NCI-H1048 (cell line): ENCODE measurements at regions not wholly inside any gene's neighbourhood (a gene's known extent, or its start where the extent isn't known, plus 50 kb on each side); places are given as distances from the start of the nearest gene placed in this dataset.

Experiments used
- DNase-seq: peaks from one replicate; lab custom pipeline; 2025; lab: John Stamatoyannopoulos, UW

- DNase-seq = no peak
Observed at GRCh38 chr2:126315828-126316227, 340.1 kb upstream of the GYPC start.

DNA sequence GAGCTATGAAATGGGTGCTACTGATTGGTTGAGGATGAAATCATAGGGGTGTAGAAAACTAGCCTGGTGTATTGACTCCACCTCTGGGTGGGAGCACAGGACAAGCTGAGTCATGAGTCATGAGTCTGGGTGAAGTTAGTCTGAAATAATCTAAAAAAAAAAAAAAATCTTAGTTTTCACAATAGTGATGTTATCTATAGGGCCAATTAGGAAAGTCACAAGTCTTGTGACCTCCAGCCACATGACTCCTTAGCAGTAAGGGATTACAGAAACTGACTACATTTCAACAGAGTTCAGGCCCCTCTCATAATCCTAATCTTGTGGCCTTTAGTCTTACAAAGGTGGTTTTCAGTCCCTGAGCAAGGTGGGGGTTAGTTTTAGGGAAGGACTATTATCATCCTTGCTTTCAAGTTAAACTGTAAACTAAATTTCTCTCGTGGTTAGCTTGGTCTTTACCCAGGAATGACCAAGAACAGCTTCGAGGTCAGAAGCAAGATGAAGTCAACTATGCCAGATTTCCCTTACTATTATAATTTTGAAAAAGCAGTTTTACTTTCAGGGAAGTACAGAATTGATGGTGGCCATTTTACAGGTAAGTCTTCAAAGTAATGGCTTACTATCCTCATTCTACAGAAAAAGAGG, 338.0 kb upstream of the GYPC start:
- no peak for DNase-seq

- no peak for DNase-seq
Observed at GRCh38 chr2:126322342-126322741, 333.6 kb upstream of the GYPC start.

DNA sequence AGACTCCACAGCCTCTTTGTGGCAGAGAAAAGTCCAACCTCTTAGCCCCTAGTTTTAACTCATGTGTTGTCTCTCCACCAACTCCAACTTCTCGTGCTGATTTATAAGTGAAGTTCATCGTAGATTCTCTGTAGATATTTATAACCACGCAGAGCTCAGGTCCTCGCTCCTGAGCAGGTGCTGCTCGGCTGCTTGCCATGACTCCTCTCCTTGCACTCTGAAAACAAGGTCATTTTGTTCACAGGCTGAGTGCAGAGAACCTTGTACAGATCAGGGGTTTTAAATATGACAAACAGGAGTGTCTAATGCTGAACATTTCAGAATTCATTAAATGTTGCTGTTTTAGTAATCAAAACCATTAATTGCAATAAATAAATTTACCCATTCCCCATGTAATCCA, 330.8 kb upstream of the GYPC start:
- DNase-seq = no peak

DNA sequence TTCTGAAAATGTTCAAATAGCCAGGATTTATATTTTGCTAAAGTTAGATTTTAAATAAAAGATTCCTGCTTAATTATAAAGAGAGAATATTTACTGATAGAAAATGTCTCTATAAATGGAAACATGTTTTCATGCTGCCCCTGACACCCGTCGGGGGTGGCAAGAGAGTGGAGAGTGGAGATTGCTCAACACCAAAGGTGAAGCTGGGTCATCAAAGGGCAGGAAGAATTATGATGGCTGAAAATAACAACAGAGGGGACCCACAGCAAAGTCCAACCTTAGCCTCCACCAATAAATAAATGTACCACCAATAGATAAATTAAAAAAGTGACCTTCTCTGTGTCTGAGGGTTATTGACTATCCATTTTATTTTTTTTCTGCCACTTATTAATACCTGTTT, 326.8 kb upstream of the GYPC start:
- no peak for DNase-seq

DNA sequence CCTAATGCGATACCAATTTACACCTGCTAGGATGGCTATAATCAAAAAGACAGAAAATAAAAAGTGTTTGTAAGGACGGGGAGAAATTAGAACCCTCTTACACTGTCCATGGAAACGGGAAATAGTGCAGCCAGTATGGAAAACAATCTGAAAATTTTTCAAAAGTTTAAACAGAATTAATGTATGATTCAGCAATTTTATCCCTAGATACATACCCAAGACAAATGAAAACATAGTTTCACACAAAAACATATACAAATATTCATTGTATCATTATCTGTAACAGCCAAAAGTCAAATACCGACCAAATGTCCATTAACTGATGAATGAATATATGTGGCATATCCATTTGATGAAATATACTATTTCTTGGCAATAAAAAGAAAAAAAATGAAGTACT, 313.5 kb upstream of the GYPC start:
- DNase-seq = no peak

DNA sequence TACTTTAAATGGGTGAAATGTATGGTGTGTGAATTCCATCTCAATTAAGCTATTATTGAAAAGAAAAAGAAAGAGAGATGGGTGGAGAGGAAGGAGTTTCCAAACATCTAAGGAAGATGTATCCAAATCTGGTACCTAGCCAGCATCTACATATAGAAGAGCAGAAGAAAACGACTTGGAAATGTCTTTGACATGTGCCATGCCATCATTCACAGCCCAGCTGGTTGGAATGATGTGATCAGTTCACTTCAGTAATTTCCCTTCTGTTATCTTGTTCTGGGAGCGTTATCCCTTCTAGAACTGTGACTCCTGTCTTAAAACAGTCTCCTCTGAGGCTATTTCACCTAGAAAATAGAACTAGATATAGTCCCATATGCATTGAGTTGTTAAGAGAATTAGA, 312.8 kb upstream of the GYPC start:
- DNase-seq = no peak

GRCh38 chr2:126344493-126344892, 311.5 kb upstream of the GYPC start:
- no peak for DNase-seq

- no peak for DNase-seq
Observed at GRCh38 chr2:126345691-126346090, 310.3 kb upstream of the GYPC start.

DNA sequence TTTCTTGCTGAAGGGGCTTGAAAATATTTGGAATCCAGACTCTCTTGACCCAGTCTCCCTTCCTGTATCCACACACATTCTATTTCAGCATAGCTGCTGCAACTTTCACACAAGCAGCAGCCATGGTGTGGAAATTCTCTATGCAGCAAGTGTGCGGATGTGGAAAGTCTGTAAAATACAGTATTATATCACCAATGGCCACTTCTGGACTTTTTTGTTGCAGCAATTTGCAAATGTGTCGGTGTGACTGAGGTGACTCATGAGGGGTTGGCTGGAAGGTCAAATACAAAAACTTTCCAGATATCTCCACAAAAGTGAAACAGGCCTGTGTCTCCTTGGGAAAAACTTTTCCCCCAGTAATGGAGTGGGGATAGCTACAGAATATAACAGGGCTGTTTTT, 299.3 kb upstream of the GYPC start:
- DNase-seq = no peak

DNA sequence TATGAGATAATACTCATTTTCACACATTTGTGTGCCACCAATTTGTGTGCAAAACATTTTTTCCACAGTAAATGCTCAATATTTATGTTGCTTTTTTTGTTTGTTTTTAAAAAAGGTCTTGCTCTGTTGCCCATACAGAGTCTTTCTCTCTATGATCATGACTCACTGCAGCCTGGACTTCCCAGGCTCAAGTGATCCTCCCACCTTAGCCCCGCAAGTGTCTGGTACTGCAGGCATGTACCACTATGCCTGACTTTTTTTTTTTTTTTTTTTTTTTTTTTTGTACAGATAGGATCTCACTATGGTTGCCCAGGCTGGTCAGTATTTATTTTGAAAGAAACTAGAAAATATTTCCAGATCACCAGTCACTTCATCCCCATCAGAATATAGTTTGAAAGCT, 297.8 kb upstream of the GYPC start:
- no peak for DNase-seq

DNA sequence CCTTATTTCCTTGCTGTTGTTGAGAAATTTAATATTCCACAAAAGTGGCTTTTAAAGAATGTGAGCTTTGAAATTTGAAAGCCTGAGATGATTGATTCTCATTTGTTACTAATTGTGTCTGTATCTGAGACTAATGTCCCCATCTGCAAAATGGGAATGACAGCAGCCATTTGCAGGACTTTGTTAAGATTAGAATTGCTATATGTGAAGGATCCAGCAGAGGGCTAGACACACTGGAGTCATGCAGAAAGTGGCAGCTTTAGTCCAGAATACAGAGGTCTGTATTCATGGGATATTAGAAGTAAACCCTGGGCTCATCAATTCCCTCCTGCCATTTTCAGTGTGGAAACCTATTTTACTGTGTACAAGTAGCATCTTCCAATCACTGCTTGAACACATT, 296.5 kb upstream of the GYPC start:
- DNase-seq = no peak

GRCh38 chr2:126367361-126367760, 288.6 kb upstream of the GYPC start:
- no peak for DNase-seq

- DNase-seq = no peak
Observed at GRCh38 chr2:126368758-126369157, 287.2 kb upstream of the GYPC start.

- no peak for DNase-seq
Observed at GRCh38 chr2:126370201-126370600, 285.8 kb upstream of the GYPC start.

DNA sequence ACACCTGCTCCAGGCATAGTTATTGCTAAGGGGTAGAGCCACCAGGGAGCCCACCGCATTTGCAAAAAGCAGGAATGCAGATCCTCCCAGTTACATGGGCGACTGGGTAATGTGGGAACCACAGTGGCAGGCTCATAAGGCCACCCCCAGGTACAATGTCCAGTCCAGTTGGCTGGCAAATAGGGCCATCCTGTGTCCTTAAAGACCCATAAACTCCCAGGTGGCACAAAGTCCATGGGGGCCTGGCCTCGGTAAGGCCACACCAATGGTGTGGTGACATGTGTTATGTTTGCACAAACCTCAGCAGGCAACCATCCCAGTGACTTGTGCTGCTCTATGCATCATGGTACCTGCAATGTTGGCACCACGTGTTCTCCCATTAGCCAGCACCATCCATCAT, 283.6 kb upstream of the GYPC start:
- no peak for DNase-seq

- DNase-seq = no peak
Observed at GRCh38 chr2:126378176-126378575, 277.8 kb upstream of the GYPC start.

DNA sequence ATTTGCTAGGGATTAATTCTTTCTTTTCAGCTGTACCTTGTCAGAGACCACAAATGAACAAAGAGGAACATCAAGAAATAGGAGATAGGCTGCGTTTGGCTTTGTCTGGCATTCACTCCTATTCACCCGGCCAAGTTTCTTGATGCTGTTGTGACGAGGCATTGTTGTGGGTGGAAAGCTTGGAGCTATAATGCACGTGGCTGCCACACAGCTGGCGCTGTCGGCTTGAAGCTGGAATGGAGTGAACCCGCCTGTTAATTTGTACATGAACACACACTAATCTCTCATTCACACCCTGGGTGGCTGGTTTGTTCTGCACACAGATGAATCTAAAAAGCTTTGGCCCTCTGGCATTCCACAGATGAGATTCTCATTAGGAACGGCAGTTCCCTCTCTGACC, 274.9 kb upstream of the GYPC start:
- DNase-seq = no peak

DNA sequence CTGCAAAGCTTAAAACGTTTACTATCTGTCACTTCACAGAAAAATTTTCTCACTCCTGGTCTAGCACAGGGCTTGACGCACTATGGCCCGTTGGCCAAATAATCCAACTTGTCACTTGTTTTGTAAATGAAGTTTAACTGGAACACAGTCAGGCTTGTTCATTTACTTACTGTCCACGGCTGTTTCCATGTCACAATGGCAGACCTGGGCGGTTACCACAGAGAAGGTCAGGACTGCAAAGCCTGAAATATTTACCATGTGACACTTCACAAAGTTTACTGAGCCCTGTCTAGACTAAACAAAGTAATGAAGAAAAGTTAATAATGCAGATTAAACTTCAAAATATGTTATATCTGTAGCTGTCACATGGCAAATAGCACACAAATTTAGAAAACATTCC, 273.0 kb upstream of the GYPC start:
- no peak for DNase-seq

GRCh38 chr2:126383800-126384199, 272.2 kb upstream of the GYPC start:
- no peak for DNase-seq

- no peak for DNase-seq
Observed at GRCh38 chr2:126385441-126385840, 270.5 kb upstream of the GYPC start.

- DNase-seq = no peak
Observed at GRCh38 chr2:126385983-126386382, 270.0 kb upstream of the GYPC start.

DNA sequence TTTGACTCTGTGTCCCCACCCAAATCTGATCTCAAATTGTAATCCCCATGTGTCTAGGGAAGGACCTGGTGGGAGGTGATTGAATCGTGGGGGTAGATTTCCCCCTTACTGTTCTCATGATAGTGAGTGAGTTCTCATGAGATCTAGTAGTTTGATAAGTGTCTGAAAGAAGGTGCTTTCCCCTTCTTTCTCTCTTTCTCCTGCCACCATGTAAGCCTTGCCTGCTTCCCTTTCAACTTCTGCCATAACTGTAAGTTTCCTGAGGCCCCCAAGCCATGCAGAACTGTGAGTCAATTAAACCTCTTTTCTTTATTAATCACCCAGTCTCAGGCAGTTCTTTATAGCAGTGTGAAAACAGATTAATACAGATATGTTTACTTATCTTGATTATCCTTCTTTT, 266.5 kb upstream of the GYPC start:
- no peak for DNase-seq

DNA sequence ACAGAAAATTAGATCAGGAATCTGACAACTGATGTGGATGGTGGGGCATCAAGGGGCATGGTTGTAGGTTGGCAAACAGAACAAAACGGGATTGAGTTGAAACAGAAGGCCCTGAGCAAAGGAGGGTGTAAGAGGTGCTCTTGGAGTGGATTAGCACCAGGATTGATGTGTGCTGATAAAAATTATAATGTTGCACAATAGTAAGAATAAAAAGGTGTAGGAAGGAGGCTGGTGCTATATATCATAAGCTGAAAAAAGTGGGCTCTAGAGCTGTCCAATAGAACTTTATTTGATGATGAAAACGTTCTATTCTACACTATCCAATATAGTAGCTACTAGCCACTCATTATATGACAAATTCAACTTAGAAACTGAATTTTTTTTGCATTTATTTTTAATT, 263.1 kb upstream of the GYPC start:
- no peak for DNase-seq

GRCh38 chr2:126399001-126399400, 257.0 kb upstream of the GYPC start:
- DNase-seq = no peak
